ENCODE measurements at regions not wholly inside any gene's neighbourhood (a gene's known extent, or its start where the extent isn't known, plus 50 kb on each side); places are given as distances from the start of the nearest gene placed in this dataset.

GRCh38 chr17:13749891-13750235 lies 148.1 kb upstream of the HS3ST3A1 start:
- Histone ChIP-seq H3K27me3 (ENCODE audit: insufficient read depth, low read depth, low read length) (no peaks in the 10 kb centered on the region), H4K20me1 (ENCODE audit: insufficient read depth) (no peaks in the 10 kb centered on the region), H3K4me3 (ENCODE audit: low read length) (no peak overlapping the region), H3K9ac (ENCODE audit: low read length) (no peak overlapping the region), H3K36me3 (ENCODE audit: insufficient read depth, low read length) (no peaks in the 10 kb centered on the region), H3K9me2 (ENCODE audit: insufficient read depth, low read length) (no peaks in the 10 kb centered on the region), H2AFZ (ENCODE audit: low read depth, low read length) (no peak overlapping the region), H3K4me2 (ENCODE audit: low read length) (no peak overlapping the region), H3K79me2 (replicated peaks; ENCODE audit: insufficient read depth, low read length) (no peaks in the 10 kb centered on the region), H3K9me3 (ENCODE audit: low read length) (no peaks in the 10 kb centered on the region), H3F3A (ENCODE audit: insufficient read depth, low read length, poor library complexity, severe bottlenecking) (no peaks in the 10 kb centered on the region), H3K27ac (ENCODE audit: low read length) (no peak overlapping the region)
- TF ChIP-seq EZH2 (IDR thresholded peaks at IDR 0.05; ENCODE audit: borderline replicate concordance, insufficient read depth, low read length, poor library complexity, severe bottlenecking) (no peak), EP300 (conservative IDR thresholded peaks at IDR 0.05; ENCODE audit: poor library complexity, severe bottlenecking) (no peak), TAF1 (IDR thresholded peaks at IDR 0.05; ENCODE audit: low read depth) (no peak)

GRCh38 chr17:13750816-13751793 lies 149.4 kb upstream of the HS3ST3A1 start:
- no peaks in the 10 kb centered on the region for H3F3A ChIP-seq (ENCODE audit: insufficient read depth, low read length, poor library complexity, severe bottlenecking)
- H3K9ac ChIP-seq (ENCODE audit: low read length) = no peak overlapping the region
- no peak overlapping the region for H3K4me2 ChIP-seq (ENCODE audit: low read length)
- H3K4me3 ChIP-seq (ENCODE audit: low read length) = no peak overlapping the region
- TF ChIP-seq, protein P1, sequence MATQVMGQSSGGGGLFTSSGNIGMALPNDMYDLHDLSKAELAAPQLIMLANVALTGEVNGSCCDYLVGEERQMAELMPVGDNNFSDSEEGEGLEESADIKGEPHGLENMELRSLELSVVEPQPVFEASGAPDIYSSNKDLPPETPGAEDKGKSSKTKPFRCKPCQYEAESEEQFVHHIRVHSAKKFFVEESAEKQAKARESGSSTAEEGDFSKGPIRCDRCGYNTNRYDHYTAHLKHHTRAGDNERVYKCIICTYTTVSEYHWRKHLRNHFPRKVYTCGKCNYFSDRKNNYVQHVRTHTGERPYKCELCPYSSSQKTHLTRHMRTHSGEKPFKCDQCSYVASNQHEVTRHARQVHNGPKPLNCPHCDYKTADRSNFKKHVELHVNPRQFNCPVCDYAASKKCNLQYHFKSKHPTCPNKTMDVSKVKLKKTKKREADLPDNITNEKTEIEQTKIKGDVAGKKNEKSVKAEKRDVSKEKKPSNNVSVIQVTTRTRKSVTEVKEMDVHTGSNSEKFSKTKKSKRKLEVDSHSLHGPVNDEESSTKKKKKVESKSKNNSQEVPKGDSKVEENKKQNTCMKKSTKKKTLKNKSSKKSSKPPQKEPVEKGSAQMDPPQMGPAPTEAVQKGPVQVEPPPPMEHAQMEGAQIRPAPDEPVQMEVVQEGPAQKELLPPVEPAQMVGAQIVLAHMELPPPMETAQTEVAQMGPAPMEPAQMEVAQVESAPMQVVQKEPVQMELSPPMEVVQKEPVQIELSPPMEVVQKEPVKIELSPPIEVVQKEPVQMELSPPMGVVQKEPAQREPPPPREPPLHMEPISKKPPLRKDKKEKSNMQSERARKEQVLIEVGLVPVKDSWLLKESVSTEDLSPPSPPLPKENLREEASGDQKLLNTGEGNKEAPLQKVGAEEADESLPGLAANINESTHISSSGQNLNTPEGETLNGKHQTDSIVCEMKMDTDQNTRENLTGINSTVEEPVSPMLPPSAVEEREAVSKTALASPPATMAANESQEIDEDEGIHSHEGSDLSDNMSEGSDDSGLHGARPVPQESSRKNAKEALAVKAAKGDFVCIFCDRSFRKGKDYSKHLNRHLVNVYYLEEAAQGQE (IDR thresholded peaks at IDR 0.05; ENCODE audit: borderline replicate concordance) = no peak
- TF ChIP-seq EZH2 (IDR thresholded peaks at IDR 0.05; ENCODE audit: borderline replicate concordance, insufficient read depth, low read length, poor library complexity, severe bottlenecking) (no peak), RAD21 (conservative IDR thresholded peaks at IDR 0.05) (no peak), EP300 (conservative IDR thresholded peaks at IDR 0.05; ENCODE audit: poor library complexity, severe bottlenecking) (no peak), CTCF (IDR thresholded peaks at IDR 0.05; ENCODE audit: poor library complexity, severe bottlenecking) (no peak)
- no peaks in the 10 kb centered on the region for H3K9me3 ChIP-seq (ENCODE audit: low read length)
- no peaks in the 10 kb centered on the region for H3K79me2 ChIP-seq (replicated peaks; ENCODE audit: insufficient read depth, low read length)
- H3K27me3 ChIP-seq (ENCODE audit: insufficient read depth, low read depth, low read length) = no peaks in the 10 kb centered on the region
- no peak overlapping the region for H3K27ac ChIP-seq (ENCODE audit: low read length)
- H3K36me3 ChIP-seq (ENCODE audit: insufficient read depth, low read length) = no peaks in the 10 kb centered on the region
- no peaks in the 10 kb centered on the region for H4K20me1 ChIP-seq (ENCODE audit: insufficient read depth)
- H2AFZ ChIP-seq (ENCODE audit: low read depth, low read length) = no peak overlapping the region
- H3K9me2 ChIP-seq (ENCODE audit: insufficient read depth, low read length) = no peaks in the 10 kb centered on the region

DNA sequence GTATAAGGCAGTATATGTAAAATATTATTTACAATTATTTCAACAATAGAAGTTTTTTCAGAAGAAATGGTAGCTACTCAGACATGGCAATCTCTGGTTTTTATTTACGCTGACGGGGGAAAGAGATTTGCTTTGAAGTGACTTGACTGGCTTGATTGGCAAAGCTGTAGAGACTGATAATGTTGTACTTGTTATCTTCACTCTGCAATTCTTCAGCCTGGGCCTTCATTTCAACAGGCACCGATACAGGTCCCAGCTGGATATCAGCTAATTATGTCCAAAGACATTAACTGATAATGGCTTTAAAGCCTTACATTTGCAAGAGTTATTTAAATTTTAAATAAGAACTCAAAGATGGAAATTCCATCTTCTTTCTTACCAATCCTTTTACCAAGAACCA lies 151.4 kb upstream of the HS3ST3A1 start:
- Histone ChIP-seq H3K36me3 (ENCODE audit: insufficient read depth, low read length) (no peaks in the 10 kb centered on the region), H3K4me2 (ENCODE audit: low read length) (no peak overlapping the region), H3K9ac (ENCODE audit: low read length) (no peak overlapping the region)
- TF ChIP-seq TAF1 (IDR thresholded peaks at IDR 0.05; ENCODE audit: low read depth) (no peak), EZH2 (IDR thresholded peaks at IDR 0.05; ENCODE audit: borderline replicate concordance, insufficient read depth, low read length, poor library complexity, severe bottlenecking) (no peak), EP300 (conservative IDR thresholded peaks at IDR 0.05; ENCODE audit: poor library complexity, severe bottlenecking) (no peak), CTCF (IDR thresholded peaks at IDR 0.05; ENCODE audit: poor library complexity, severe bottlenecking) (no peak), RAD21 (conservative IDR thresholded peaks at IDR 0.05) (no peak), MXI1 (conservative IDR thresholded peaks at IDR 0.05; ENCODE audit: poor library complexity, severe bottlenecking) (no peak), SMC3 (conservative IDR thresholded peaks at IDR 0.05; ENCODE audit: poor library complexity) (no peak)
- TF ChIP-seq, protein P1 (IDR thresholded peaks at IDR 0.05; ENCODE audit: borderline replicate concordance) = no peak

More for the DNA sequence above, 151.4 kb upstream of the HS3ST3A1 start:
- Histone ChIP-seq H3K27me3 (ENCODE audit: insufficient read depth, low read depth, low read length) (no peaks in the 10 kb centered on the region), H3K9me3 (ENCODE audit: low read length) (no peaks in the 10 kb centered on the region), H3K27ac (ENCODE audit: low read length) (no peak overlapping the region), H3F3A (ENCODE audit: insufficient read depth, low read length, poor library complexity, severe bottlenecking) (no peaks in the 10 kb centered on the region), H3K4me3 (ENCODE audit: low read length) (no peak overlapping the region), H3K79me2 (replicated peaks; ENCODE audit: insufficient read depth, low read length) (no peaks in the 10 kb centered on the region), H4K20me1 (ENCODE audit: insufficient read depth) (no peaks in the 10 kb centered on the region), H3K9me2 (ENCODE audit: insufficient read depth, low read length) (no peaks in the 10 kb centered on the region), H2AFZ (ENCODE audit: low read depth, low read length) (no peak overlapping the region)
